HS-5 (cell line): ENCODE measurements at regions not wholly inside any gene's neighbourhood (a gene's known extent, or its start where the extent isn't known, plus 50 kb on each side); places are given as distances from the start of the nearest gene placed in this dataset.
A peak's percentile ranks its signal among the peaks of the same experiment; 100 is the strongest.

Source experiments
- DNase-seq: peaks from one replicate; pipeline ENCODE4 v3.0.0-alpha.2; 2012; ENCODE audit warnings: low read depth

DNA sequence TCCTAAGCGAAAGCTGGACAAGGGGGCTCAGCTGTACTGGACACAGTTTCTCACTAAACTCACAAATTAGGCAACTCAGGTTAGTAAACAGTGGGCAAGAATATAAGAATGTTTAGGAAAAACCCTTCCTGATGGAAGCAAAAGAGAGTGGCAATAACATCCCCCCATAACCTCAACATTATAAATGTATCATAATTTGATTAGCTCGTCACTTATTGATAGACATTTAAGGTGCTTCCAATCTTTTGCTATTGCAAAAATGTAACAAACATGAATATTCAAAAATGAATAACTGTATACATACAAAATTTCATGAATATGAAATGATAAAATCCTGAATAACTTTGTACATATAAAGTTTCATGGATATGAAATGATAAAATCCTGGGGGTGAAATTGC is 415.7 kb downstream of the EPM2A start:
- no peak for DNase-seq

DNA sequence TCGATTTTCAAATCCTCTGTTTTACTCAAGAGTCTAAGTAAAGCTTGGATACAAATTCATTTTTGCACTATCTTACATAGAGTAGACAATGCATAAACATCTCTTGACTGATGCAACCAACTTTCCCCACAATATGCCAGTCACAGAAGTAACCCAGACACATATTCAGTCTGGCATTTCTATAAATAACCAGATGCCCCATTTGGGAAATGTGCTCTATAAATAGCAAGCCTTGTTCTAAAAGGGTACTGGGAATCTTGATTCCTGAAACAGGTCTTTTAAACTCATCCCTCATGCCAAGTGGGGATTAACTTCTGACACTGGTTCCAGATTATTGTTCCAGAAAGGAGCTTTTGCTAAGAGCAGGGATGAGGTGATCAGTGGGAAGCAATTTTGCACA is 411.7 kb downstream of the EPM2A start:
- no peak for DNase-seq

DNA sequence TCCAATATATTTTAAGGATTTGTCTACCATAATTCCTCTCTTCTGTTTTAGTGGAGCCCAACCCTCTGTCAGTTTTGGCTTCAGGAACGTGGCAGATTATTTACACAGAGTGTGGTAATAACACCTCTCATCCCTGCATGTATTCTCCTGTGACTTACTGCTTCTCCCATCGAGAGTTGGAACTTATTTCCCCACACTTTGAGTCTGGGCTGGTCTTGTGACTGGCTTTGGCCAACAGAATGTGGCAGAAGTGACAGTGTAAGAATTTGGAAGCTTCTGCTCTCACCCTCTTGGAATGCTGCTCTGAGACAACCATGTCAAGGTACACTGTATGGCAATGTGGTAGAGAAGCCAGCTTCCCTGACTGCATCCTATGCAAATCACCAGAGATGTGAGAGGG is 407.7 kb downstream of the EPM2A start:
- no peak for DNase-seq

GRCh38 chr6:145329257-145329656 is 406.1 kb downstream of the EPM2A start:
- no peak for DNase-seq

DNA sequence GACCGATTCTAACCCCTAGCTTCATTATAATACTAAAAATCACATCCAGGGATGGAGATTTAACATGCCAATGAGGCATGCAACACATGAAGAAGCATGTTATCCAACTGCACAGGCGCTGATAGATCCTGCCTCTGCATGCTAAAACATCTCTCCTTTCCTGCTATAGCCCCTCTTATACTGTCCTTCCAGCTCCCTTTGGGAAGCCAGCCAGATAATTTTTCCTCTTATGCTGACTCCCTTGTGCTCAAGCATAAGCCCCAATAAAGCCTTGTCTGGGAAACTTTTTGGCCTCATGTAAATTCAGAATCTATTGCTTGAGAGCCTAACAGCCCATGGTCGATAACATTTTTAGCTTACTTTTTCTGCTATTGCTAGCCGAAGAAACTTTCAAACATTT is 404.3 kb downstream of the EPM2A start:
- no peak for DNase-seq

- no peak for DNase-seq
These were observed 403.3 kb downstream of the EPM2A start for GRCh38 chr6:145332011-145332410.

GRCh38 chr6:145336119-145336518 is 399.2 kb downstream of the EPM2A start:
- DNase-seq = no peak

- DNase-seq = no peak
These were observed 396.2 kb downstream of the EPM2A start for GRCh38 chr6:145339089-145339488.

GRCh38 chr6:145340256-145340655 is 395.1 kb downstream of the EPM2A start:
- no peak for DNase-seq

GRCh38 chr6:145345094-145345493 is 390.2 kb downstream of the EPM2A start:
- no peak for DNase-seq

GRCh38 chr6:145347216-145347615 is 388.1 kb downstream of the EPM2A start:
- no peak for DNase-seq

DNA sequence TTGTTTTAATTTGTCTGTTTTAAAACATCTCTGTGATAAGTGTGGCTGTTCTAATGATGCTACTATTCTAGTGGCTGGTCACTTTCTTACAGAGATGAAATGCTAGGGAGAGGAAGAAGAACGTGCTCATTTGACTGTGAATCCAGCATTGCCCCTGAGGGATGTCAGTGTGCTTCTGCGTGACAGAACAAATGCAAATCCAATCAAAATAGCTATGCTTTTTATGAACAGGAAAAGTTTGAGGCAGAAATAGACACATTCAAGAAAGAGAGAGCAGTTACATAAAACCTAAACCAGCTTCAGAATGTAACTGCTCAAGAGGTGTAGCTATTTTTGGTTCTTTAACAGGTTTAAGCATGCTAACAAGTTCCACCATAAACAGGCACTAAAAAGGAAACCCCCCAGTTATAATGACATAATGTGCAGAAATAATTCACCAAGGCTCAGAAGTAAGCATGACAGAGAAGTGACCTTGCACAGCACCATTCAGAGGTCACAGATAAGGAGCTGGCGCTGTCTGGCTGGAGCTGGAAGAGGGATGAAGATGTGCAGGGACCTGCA is 385.3 kb downstream of the EPM2A start:
- DNase-seq = no peak

GRCh38 chr6:145350928-145351327 is 384.4 kb downstream of the EPM2A start:
- DNase-seq = no peak

GRCh38 chr6:145352382-145353080 is 382.8 kb downstream of the EPM2A start:
- no peak for DNase-seq

DNA sequence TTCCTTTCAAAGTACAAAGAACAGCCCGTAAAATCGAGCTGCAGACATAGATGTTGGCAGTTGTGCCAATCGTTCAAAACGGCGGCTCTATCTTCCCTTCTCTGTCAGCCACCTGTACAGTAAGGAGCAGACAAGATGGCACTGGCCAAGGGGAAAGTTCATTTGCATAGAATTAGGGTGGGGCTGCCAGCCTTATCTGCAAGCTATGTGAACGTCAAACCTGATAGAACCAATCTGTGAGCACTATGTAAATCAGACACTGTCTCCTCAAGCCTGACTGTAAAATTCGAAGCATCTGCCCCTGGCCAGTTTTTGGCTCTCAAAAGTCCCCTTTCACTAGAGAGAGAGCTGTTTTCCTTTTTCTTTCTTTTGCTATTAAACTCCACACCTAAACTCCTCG is 374.5 kb downstream of the EPM2A start:
- DNase-seq = no peak

GRCh38 chr6:145367149-145367548 is 368.2 kb downstream of the EPM2A start:
- DNase-seq = no peak

GRCh38 chr6:145368075-145368474 is 367.2 kb downstream of the EPM2A start:
- no peak for DNase-seq

GRCh38 chr6:145370559-145370958 is 364.8 kb downstream of the EPM2A start:
- DNase-seq = no peak

DNA sequence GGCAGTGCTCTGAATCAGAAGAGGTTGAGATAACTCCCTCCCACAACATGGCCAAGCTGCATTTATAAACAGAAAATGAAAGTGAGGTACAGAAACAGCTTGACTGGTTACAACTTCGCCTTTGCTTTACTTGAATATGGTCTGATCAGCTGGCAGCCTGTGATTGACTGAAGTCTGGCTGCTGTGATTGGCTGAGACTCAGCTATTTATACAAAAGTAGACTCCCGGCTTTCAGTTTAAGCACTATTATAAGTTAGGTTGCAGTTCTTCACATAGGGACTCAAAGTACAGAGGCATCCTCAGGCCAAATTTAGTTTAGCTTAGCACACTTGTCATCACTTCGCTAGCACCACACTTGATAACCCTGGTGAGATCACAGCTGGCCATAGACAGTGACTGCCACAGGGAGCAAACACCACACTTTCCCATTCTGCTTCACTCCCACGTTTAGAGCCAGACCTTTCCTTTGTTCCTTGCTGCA is 362.6 kb downstream of the EPM2A start:
- DNase-seq = peak; percentile 16

DNA sequence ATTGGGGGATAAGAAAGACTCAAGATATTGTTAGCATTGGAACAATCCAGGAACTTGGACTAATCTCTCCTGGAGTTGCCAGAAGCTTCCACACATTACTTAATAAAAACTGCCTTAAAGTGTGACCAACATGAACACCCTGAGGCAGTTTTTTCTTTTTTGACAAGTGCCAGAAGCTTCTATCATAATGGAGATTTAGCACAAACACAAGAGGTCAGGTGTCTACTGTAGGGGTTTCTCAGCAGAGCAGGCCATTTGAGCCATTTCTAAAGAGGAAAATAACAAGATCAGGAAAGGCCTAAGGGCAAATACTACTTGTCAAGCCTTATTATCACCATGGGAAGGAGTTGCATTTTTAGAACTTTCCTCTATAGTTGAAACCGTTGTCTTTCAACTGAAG is 361.5 kb downstream of the EPM2A start:
- DNase-seq = no peak

- no peak for DNase-seq
These were observed 360.8 kb downstream of the EPM2A start for GRCh38 chr6:145374570-145374969.

GRCh38 chr6:145375502-145375901 is 359.8 kb downstream of the EPM2A start:
- DNase-seq = no peak

- DNase-seq = no peak
These were observed 355.1 kb downstream of the EPM2A start for GRCh38 chr6:145380186-145380585.

DNA sequence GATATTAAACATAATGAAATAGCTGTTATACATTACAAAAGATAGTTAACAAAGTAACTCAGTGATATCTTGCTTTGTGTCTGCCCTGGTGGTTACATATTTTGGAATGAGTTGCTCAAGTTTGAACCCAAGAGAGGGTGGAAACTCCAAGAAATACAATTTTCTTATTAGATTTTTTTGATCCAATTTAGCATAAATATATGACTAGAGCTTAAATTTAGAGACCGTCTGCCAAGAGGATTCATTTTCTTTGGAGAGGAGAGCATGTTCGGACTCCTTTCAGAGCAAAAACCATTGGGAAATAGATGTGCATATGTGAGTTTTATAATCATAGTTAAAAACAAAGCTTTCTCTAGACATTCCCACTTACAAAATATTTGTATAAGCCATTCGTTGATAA is 353.4 kb downstream of the EPM2A start:
- DNase-seq = no peak
